ENCODE measurements at regions not wholly inside any gene's neighbourhood (a gene's known extent, or its start where the extent isn't known, plus 50 kb on each side); places are given as distances from the start of the nearest gene placed in this dataset.

DNA sequence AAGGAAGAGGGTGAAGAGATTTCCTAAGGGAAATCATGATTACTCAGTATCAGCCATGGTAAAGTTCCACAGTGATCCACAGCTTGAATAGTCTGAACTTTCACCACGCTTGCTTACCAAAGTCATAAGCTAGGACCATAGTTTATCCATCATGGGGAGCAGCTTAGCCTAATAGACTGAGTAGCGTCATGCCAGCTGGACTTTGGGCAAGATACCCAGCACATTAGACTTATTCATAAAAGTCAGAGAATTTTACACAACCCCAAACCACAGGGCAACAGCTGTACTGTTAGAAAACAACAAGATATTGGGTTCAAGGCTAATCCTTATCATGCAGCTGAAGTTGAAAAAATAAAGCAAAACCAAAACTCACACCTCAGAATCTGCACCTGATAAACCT, 491.0 kb downstream of the XPNPEP1 start:
- no peak for TF ChIP-seq ZNF37A (tag by site-specific recombination; IDR thresholded peaks at IDR 0.05)
- no peak for TF ChIP-seq TCF7L2 (IDR thresholded peaks at IDR 0.05; ENCODE audit: borderline replicate concordance, low read depth, low read length)
- TF ChIP-seq, protein P1, sequence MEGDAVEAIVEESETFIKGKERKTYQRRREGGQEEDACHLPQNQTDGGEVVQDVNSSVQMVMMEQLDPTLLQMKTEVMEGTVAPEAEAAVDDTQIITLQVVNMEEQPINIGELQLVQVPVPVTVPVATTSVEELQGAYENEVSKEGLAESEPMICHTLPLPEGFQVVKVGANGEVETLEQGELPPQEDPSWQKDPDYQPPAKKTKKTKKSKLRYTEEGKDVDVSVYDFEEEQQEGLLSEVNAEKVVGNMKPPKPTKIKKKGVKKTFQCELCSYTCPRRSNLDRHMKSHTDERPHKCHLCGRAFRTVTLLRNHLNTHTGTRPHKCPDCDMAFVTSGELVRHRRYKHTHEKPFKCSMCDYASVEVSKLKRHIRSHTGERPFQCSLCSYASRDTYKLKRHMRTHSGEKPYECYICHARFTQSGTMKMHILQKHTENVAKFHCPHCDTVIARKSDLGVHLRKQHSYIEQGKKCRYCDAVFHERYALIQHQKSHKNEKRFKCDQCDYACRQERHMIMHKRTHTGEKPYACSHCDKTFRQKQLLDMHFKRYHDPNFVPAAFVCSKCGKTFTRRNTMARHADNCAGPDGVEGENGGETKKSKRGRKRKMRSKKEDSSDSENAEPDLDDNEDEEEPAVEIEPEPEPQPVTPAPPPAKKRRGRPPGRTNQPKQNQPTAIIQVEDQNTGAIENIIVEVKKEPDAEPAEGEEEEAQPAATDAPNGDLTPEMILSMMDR (tag by site-specific recombination; IDR thresholded peaks at IDR 0.05) = no peak
- no peak for TF ChIP-seq ZNF660 (tag by site-specific recombination; IDR thresholded peaks at IDR 0.05)
- TF ChIP-seq, protein P2, sequence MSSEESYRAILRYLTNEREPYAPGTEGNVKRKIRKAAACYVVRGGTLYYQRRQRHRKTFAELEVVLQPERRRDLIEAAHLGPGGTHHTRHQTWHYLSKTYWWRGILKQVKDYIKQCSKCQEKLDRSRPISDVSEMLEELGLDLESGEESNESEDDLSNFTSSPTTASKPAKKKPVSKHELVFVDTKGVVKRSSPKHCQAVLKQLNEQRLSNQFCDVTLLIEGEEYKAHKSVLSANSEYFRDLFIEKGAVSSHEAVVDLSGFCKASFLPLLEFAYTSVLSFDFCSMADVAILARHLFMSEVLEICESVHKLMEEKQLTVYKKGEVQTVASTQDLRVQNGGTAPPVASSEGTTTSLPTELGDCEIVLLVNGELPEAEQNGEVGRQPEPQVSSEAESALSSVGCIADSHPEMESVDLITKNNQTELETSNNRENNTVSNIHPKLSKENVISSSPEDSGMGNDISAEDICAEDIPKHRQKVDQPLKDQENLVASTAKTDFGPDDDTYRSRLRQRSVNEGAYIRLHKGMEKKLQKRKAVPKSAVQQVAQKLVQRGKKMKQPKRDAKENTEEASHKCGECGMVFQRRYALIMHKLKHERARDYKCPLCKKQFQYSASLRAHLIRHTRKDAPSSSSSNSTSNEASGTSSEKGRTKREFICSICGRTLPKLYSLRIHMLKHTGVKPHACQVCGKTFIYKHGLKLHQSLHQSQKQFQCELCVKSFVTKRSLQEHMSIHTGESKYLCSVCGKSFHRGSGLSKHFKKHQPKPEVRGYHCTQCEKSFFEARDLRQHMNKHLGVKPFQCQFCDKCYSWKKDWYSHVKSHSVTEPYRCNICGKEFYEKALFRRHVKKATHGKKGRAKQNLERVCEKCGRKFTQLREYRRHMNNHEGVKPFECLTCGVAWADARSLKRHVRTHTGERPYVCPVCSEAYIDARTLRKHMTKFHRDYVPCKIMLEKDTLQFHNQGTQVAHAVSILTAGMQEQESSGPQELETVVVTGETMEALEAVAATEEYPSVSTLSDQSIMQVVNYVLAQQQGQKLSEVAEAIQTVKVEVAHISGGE (tag by site-specific recombination; conservative IDR thresholded peaks at IDR 0.05; ENCODE audit: low read depth) = no peak
- TF ChIP-seq, protein P3, sequence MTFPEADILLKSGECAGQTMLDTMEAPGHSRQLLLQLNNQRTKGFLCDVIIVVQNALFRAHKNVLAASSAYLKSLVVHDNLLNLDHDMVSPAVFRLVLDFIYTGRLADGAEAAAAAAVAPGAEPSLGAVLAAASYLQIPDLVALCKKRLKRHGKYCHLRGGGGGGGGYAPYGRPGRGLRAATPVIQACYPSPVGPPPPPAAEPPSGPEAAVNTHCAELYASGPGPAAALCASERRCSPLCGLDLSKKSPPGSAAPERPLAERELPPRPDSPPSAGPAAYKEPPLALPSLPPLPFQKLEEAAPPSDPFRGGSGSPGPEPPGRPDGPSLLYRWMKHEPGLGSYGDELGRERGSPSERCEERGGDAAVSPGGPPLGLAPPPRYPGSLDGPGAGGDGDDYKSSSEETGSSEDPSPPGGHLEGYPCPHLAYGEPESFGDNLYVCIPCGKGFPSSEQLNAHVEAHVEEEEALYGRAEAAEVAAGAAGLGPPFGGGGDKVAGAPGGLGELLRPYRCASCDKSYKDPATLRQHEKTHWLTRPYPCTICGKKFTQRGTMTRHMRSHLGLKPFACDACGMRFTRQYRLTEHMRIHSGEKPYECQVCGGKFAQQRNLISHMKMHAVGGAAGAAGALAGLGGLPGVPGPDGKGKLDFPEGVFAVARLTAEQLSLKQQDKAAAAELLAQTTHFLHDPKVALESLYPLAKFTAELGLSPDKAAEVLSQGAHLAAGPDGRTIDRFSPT (tag by site-specific recombination; IDR thresholded peaks at IDR 0.05) = no peak
- no peak for TF ChIP-seq ATF2 (tag by site-specific recombination; IDR thresholded peaks at IDR 0.05; ENCODE audit: low read depth)
